NK-92 (cell line): ENCODE measurements at regions not wholly inside any gene's neighbourhood (a gene's known extent, or its start where the extent isn't known, plus 50 kb on each side); places are given as distances from the start of the nearest gene placed in this dataset.

ENCODE experiments used
- DNase-seq: peaks from one replicate; lab custom pipeline; 2025; ENCODE audit not compliant: unreplicated experiment; lab: John Stamatoyannopoulos, UW

DNA sequence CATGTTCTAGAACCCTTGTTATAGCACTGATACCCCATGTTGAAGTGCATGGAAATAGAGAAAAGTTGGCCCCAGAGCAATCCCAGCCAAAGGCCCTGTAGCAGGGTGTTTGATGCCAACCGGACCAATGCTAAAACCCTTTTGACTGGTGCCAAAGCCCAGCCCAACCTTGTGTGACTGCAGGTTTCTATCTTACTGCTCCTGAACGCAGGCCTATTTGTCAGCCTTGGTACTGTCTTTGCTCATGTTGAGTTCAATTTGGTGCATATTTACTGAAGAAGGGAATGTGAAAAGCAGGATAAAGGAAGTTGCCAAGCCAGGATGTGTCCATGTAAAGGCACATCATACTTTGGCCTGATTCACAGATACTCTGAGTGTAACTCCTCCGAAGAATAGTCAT is 51.7 kb upstream of the NFASC start:
- no peak for DNase-seq

DNA sequence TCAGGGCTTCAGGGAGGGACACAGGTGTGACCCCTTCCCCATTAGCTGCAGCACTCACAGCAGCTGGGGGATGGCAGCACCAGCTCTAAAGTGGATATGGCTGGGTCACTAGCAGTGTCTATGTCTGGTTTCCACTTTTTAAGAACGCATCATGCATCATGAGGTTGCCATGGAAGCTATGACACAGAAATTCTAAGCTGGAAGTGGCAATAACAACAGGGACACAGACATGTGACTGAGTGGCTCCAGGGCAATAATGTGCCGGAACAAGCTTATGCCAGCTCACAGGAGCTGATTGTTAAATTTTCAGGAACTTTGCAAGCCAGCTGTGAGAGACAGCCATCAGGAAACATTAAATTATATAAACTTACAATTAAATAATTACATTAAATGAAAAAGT is 51.2 kb upstream of the NFASC start:
- DNase-seq: no peak
